GM10266 (cell line): ENCODE measurements at regions not wholly inside any gene's neighbourhood (a gene's known extent, or its start where the extent isn't known, plus 50 kb on each side); places are given as distances from the start of the nearest gene placed in this dataset.

Experiments used
- DNase-seq: peaks from one replicate; pipeline ENCODE4 v3.0.0; 2012; ENCODE audit errors: extremely low spot score
- TF ChIP-seq, protein P1 (sequence below): IDR thresholded peaks from 2 replicates; pipeline ENCODE4 v1.5.1; 2012; ENCODE audit warnings: mild to moderate bottlenecking, low read depth; ENCODE audit not compliant: control insufficient read depth, insufficient read depth; ENCODE audit errors: missing control alignments

DNA sequence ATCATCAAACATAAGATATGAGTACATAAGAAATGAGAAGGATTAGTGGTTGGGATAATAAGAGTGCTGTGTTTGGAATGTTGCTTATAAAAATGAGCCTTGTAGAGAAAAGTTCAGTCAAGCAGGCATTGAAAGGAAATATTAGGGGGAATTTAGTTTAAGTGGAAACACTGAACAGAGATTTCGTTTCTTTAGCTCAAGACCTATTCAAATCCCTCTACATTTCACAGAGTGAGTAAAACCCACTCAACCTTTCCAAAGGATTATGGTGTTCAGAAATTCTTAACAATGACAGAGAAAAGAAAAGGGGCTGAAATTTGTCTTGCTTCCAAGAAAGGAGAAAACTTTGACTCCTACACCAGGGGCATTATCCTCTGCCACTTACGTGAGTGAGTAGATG is 1072.4 kb upstream of the LCORL start:
- DNase-seq = no peak
- TF ChIP-seq, protein P1, sequence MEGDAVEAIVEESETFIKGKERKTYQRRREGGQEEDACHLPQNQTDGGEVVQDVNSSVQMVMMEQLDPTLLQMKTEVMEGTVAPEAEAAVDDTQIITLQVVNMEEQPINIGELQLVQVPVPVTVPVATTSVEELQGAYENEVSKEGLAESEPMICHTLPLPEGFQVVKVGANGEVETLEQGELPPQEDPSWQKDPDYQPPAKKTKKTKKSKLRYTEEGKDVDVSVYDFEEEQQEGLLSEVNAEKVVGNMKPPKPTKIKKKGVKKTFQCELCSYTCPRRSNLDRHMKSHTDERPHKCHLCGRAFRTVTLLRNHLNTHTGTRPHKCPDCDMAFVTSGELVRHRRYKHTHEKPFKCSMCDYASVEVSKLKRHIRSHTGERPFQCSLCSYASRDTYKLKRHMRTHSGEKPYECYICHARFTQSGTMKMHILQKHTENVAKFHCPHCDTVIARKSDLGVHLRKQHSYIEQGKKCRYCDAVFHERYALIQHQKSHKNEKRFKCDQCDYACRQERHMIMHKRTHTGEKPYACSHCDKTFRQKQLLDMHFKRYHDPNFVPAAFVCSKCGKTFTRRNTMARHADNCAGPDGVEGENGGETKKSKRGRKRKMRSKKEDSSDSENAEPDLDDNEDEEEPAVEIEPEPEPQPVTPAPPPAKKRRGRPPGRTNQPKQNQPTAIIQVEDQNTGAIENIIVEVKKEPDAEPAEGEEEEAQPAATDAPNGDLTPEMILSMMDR = no peak

DNA sequence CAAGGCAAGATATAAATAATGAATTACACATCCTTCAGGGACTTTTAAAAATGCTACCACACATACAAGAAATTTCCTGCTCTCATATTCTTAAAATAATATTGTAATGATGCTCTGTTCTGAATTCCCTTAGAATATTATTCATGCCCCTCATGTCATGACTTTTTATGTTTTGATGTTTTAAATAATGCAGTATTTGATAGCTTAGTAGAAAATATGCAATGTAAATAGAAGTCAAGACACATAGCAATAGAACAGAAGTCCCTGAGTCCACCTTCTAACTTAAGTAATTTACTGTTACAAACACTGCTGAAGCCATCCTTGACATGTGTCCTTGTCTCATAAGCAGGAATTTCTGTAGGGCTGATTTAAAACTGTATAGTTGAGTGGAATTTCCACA is 1071.2 kb upstream of the LCORL start:
- DNase-seq = no peak
- TF ChIP-seq, protein P1 = no peak

DNA sequence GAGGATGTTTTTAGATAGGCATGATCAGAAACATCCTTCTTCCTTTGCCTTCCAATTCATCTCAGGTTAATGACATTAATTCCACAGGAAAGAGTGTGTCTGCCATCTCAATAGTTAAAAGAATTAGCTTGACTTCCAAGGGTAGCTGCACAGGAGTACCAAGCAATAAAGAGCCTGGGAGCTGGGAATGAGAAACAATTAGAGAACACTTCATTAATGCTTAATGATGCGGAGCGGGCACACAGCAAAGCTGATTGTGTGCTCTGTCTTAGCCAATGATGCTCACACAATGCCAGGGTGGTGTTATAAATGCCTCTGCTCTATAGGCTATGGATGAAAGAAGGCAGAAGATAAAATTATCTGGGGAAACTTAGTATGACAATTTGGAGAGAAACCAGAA is 1052.5 kb upstream of the LCORL start:
- no peak for DNase-seq
- TF ChIP-seq, protein P1 = no peak

DNA sequence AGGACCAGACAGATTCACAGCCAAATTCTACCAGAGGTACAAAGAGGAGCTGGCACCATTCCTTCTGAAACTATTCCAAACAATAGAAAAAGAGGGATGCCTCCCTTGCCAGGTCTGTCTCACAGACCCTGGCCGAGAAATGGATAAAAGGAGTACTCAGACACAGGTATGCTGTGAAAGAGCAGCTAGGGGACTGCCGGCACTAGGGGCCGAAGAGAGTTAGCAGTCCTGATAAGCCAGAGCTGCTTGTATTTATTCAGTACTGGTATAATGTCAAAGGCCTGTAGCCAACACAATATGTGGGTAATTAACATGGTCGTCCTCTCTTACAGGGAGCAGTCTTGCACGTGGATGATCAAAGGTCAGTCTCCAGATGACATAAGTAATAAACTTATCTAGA is 1042.1 kb upstream of the LCORL start:
- TF ChIP-seq, protein P1 = no peak
- DNase-seq = no peak

DNA sequence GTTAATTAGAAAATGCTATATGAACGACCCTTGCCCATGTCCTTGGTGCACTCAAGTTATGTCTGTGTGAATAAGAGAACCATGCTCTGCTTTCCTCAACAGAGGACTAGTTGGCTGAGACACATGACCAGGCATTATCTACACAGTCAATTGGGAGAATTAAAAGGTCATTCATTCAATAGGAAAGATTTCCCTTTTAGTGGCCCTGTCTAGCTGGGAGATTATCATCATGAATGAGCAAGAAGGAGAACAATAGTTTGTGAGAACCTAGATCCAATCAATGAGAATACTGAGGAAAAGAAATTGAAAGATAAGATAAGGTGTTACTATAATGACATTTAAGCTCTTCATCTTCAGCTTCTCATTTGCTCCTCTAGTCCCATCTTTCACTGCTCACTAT is 1033.4 kb upstream of the LCORL start:
- TF ChIP-seq, protein P1 = no peak
- no peak for DNase-seq

DNA sequence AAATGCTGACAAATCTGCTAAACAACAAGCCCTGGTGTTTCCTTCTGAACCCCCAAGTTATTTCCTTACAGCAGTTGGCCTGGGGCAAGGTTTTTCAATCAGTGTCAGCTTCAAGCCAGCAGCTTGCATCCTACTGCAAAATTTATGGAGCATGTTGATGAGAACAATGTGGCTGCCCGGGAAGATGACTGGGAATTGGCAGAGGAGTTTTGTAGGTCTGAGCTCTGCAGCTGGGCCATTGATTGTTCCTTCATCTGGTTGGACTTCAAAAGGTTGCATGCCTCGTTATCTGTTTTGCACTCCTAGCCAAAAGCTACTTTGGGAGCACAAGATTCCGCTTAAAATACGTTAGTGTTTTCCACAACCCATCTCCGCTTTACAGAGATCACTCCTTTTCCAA is 1030.3 kb upstream of the LCORL start:
- TF ChIP-seq, protein P1 = no peak
- DNase-seq = no peak

DNA sequence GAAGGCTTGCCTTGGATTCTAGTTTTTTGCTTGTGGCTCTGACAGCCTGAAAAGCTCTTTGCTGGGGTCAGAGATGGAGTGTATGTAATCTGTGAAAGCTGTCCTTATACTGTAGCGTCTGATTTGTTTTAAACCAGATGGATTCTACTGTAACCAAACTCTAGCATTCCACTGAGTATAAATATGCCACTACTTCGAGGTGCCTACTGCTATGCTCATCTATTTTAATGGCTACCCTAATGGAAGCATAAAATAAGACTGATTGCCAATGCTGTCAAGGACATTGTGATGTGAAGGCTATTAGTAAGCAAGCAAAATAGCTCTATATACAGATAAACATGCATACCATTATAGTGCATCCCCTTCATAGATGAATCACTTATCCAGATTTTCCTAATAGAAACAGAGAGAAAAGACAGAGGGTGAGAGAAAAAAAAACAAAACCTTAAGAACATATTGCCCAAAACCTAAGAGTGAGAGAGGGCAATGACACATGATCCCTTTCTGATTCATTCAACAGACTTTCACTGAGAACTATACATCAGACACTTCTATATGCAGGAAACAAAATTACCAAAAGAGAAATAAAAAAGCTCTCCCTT is 1025.8 kb upstream of the LCORL start:
- DNase-seq = no peak
- TF ChIP-seq, protein P1 = no peak
